ENCODE measurements at regions not wholly inside any gene's neighbourhood (a gene's known extent, or its start where the extent isn't known, plus 50 kb on each side); places are given as distances from the start of the nearest gene placed in this dataset.

GRCh38 chr1:173128742-173129141, 78.0 kb upstream of the TNFSF18 start:
- FAIRE-seq = no peak

DNA sequence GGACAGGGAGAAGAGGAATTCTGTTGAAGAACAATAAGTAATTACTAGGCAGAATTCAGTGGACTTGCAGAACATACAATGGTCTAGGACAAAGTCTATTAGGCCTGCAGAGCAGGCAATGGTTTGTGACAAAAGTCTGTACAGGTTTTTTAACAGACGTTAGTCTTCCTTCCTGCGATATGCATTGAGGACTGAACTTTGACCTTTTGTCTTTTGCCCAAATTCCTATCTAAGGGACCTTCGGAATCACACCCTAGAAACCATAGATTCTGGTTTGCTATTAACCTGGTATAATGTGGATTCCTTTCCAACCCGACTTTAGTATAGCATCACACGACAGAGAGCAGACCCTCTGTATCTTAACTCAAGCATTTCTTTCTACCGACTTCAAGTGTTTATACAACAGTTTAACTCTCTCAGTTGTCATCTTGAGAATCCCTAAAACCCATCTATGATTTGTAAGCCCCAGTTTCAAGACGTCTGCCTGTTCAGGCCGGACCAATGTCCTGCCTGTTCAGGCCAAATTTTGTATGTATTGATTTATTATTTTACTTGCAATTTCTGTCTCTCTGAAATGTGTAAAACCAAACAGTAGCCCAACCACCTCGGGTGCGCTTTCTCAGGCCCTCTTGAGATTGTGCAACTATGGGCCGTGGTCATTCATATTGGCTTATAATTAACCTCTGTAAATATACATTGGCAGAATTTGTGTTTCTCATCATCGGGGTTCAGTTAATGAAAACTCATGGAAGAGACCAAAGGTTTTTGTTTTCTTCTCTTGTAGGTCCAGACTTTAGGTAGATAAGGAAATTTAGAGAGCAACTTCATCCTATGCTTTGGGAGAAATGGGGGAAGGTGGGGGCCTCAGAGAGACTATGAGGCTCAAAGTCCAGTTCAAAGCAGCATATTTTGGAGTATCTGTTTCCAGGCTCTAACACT, 76.9 kb upstream of the TNFSF18 start:
- DNase-seq (ENCODE audit: low spot score) (no peak), FAIRE-seq (no peak)

More at GRCh38 chr1:173128742-173129141, 78.0 kb upstream of the TNFSF18 start:
- DNase-seq (ENCODE audit: low spot score) = no peak

DNA sequence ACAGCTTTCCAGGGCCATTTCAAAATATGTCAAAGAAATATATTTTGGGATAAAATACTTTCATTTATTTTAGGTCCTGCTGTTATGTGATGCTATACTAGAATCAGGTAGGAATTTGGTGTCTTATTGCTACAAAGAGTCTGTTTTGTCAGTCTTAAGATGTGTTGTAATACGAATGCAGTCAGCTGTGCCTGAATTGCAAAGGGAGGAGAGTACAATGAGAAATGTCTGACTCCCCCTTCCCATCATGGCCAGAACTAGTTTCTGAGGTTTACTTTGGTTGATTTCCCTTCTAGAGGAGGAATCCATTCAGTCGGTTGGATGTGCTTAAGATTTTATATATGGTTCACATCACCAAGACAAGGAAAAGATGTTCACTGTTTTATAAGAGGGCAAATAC, 75.7 kb upstream of the TNFSF18 start:
- FAIRE-seq (no peak), DNase-seq (ENCODE audit: low spot score) (no peak)

- FAIRE-seq (no peak), DNase-seq (ENCODE audit: low spot score) (peak; percentile 17)
Measured at GRCh38 chr1:173122958-173123852, 72.5 kb upstream of the TNFSF18 start.

DNA sequence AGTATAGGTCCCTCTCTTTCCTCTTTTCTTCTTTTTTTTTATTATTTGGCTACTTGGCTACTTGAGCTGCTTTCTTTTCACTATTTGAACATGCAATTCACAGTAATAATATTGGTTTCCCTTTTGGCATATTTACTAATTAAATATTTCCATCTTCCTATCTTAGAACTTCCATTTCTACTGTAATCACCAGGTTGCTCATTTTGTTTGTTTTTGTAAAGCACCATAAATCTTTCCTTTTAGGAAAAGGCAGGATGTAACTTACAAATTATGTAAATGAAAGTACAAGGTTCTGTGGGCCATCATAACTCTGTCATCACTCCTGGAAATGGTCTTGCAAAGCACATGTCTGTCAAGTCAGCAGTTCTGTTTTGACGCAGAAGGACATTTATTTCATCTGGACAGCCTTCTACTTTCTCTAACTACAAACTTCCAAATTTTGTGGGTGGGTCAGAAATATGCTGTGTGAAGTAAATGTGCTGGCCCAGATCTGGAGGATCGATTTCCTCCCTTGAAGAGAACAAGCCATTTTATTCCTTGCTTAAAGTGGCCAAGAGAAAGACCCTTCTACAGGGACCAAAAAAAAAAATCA, 71.7 kb upstream of the TNFSF18 start:
- FAIRE-seq (no peak), DNase-seq (ENCODE audit: low spot score) (no peak)

- DNase-seq (ENCODE audit: low spot score) (no peak), FAIRE-seq (no peak)
Measured at GRCh38 chr1:173118404-173118803, 67.7 kb upstream of the TNFSF18 start.

DNA sequence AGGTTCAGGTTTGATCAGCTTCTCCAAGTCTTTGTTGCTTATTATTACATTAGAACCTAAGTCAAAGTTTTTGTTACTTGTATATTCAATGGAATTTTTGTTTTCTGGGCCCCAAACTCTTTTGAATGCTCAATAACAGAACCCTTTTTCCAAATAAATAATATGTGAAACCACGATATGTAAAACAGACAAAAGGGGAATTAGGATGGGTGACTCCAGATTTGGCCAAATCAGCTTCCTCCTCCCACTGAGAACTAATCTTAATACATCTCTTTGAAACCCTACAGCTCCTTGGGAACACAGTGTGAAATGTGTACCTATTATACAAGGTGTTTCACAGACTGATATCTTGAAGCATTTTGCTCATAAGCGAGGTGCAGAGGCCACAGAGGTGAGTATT, 67.0 kb upstream of the TNFSF18 start:
- FAIRE-seq = no peak
- no peak for DNase-seq (ENCODE audit: low spot score)

DNA sequence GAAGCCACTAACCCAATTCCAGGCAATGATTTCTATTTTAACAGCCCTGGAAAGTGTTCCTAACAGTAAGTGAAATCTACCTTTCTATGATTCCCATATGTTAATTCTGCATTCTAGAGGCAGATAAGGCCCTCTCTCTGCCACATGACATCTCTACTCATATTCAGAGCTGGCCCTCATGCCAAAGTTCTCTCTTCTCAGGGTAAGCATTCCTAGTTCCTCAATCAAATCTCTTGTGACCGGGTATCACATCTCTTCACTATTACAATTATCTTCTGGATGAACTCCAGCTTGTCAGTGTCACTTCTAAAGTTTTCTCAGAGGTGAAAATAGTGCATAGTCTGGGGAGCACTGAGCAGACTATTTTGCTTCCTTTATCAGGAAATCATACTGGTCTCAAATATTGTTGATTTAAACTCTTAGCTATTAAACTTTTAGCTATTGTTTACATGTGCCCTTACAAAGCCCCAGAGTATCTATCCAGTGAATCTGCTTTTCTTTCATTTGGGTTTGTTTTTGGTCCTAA, 66.4 kb upstream of the TNFSF18 start:
- no peak for DNase-seq (ENCODE audit: low spot score)
- FAIRE-seq = no peak

GRCh38 chr1:173114346-173114745, 63.6 kb upstream of the TNFSF18 start:
- FAIRE-seq (no peak), DNase-seq (ENCODE audit: low spot score) (no peak)

DNA sequence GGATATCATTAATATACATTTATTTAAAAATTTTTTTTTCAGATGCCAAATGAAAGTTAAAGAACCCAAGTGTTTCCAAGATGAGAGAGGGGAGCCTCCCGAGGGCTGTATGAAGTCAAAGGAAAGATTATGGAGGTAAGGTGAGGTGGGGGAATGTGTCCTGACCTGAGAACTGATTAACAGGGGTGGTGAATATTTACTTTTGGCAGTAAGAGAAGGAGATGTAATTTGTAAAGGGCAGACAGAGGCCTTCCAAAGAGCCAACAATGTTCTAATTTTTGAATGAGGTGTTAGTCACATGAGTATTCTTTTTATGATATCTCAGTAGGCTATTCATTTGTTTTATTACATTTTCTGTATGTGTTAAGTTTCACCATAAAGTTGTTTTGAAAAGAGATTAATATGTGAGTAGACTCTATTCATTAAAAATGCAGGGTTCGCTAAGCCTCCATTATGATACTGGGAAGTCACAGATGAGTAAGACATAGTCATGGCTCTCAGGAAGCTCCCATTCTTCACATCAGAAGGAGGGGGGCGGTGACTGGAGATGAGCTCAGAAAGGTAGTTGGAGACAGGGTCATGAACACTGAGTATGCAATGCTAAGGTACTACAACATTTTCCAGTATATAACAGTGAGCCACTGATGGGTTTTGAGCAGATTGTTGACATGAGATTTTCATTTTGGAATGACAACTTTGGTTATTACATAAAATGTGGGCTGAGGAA, 62.4 kb upstream of the TNFSF18 start:
- no peak for FAIRE-seq

DNA sequence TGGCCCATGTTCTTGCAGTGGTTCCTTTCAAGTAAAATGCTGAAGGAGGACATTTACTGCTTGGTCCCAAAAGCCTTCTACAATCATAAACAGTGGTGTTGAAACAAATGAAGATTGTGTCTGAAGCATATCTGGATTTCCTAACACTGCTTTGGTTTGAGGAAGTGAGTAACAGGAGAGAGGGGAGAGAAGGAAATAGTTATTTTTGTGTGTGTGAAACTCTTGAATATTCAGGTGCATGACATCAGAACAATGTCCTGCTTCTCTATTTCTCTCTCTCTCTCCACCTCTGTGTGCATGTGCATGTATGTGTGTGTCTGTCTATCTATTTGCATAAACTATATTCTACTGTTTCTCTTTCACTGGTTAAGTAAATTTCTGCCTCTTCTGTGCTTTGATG, 61.4 kb upstream of the TNFSF18 start:
- no peak for DNase-seq (ENCODE audit: low spot score)
- FAIRE-seq = no peak

More for the DNA sequence above, 62.4 kb upstream of the TNFSF18 start:
- no peak for DNase-seq (ENCODE audit: low spot score)

GRCh38 chr1:173107696-173108095, 57.0 kb upstream of the TNFSF18 start:
- no peak for DNase-seq (ENCODE audit: low spot score)
- FAIRE-seq = no peak

DNA sequence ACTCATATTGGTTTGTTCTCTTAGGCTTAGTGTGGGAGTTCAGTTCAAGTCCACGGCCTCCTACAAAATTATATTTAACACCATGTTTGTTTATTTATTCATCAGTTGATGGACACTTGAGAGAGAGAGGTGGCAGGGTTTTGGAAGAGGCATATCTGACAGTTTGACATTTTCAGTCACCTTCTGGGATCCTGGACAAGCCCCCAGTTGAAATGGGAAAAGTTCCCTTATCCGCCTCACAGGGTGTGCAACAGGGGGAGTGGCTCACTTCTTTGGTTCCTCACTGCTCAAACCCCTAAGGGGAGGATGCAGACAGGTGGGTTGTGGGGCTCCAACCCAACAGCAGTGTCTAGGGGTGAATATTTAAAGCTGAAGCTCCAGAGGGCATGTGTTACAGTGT, 52.3 kb upstream of the TNFSF18 start:
- no peak for DNase-seq (ENCODE audit: low spot score)
- peak; percentile 23 for FAIRE-seq

GRCh38 chr1:173101589-173101988, 50.8 kb upstream of the TNFSF18 start:
- FAIRE-seq (no peak), DNase-seq (ENCODE audit: low spot score) (no peak)

DNA sequence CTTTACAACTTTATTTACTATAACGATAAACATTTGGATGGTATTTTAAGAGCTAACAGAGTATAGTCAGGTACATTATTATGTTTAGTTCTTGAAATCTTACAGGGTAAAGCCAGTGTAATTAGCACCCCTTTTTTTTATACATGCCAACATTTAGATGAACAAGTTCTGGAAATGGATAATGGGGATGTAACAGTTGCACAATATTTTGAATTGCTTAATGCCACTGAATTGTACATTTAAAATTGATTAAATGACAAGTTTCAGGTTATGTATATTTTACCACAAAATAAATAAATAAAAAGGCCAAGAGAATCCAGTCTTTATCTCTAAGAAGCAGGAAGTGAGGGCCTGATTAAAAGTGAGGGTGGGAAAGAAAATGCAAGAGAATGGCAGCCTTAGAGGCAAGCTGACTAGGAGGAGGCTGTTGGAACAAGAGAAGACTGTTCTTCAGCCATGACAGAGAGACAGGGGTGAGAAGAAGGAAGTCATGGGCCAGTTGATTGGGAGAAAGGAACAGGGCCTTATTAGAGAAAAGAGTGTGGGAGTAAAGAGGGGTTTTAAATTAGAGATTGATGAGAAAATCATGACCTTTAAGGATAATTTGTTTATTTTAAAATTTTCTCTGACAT, 49.9 kb upstream of the TNFSF18 start:
- no peak for FAIRE-seq
- no peak for DNase-seq (ENCODE audit: low spot score)
